ENCODE measurements at regions not wholly inside any gene's neighbourhood (a gene's known extent, or its start where the extent isn't known, plus 50 kb on each side); places are given as distances from the start of the nearest gene placed in this dataset.
"Not testable (repeated sequence)": the region's sequence is repeated elsewhere in the genome, so short reads cannot be mapped to it uniquely, and the experiment has no call there.

DNA sequence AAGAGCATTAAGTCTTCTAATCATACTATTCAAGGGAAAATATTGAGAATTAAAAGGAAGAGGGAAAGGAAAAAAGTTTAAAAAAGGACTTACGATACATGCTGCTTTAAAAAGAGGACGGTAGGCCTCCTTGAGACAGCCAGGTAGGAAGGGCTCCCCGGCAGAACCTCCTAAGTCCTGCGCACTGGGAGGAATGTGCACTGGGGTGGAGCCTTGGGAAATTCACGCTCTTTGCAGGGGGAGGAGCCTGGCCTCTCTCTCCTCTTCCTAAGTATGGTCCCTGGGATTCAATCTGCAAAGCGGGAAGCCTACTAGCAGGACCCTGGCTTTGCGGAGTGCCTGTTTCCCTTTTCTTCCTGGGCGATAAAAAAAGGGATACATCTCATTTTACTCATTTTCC, 553.0 kb downstream of the RPS29 start:
- H3K4me3 ChIP-seq (ENCODE audit: control insufficient read depth, low read depth, low read length) = no peak overlapping the region
- no peak for DNase-seq (ENCODE audit: low read depth)
- TF ChIP-seq, protein P1, sequence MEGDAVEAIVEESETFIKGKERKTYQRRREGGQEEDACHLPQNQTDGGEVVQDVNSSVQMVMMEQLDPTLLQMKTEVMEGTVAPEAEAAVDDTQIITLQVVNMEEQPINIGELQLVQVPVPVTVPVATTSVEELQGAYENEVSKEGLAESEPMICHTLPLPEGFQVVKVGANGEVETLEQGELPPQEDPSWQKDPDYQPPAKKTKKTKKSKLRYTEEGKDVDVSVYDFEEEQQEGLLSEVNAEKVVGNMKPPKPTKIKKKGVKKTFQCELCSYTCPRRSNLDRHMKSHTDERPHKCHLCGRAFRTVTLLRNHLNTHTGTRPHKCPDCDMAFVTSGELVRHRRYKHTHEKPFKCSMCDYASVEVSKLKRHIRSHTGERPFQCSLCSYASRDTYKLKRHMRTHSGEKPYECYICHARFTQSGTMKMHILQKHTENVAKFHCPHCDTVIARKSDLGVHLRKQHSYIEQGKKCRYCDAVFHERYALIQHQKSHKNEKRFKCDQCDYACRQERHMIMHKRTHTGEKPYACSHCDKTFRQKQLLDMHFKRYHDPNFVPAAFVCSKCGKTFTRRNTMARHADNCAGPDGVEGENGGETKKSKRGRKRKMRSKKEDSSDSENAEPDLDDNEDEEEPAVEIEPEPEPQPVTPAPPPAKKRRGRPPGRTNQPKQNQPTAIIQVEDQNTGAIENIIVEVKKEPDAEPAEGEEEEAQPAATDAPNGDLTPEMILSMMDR (conservative IDR thresholded peaks at IDR 0.05; ENCODE audit: control insufficient read depth, insufficient read depth, low read depth, low read length) = no peak

DNA sequence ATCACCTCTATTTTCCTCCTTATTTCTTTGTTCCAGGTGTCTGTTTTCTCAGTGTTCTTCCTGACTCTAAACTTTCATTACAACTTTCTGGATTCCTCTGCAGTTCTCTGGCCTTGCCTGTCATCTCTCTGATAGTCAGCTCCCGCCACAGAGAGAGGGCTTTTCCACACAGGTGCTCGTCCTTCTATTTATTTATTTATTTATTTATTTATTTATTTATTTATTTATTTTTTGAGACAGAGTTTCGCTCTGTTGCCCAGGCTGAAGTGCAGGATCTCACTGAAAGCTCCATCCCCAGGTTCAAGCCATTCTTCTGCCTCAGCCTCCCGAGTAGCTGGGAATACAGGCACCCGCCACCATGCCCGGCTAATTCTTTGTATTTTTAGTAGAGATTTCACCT, 554.5 kb downstream of the RPS29 start:
- H3K4me3 ChIP-seq (ENCODE audit: control insufficient read depth, low read depth, low read length); DNase-seq (ENCODE audit: low read depth): not testable (repeated sequence)

DNA sequence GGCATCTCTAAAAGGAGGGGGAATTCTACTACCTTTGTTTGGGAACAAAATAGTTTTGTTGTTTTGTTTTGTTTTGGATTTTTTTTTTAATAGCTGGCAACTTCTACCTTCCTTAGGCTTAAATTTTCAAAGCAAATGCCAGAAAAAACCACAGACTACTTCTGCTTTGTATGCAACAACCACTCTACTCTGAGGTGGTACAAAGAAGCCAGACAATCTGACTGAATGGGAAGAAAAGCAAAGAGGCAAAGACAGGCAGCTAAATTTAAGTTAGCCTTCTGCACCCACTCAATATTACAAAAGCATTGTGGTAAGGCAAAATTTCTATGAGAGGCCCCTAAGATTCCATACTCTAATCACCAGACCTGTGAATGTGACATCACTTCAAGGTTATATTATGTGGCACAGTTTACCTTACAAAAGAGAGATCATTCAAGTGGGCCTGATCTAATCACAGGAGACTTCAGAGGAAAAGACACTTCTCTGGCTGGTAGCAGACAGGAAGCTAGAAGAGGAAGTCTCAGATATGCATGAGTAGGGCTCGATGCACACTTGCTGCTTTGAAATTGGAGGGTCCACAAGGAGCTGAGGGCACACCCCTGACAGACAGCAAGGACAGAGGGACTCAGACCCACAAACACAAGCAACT, 566.6 kb downstream of the RPS29 start:
- DNase-seq (ENCODE audit: low read depth) = no peak
- TF ChIP-seq, protein P1 (conservative IDR thresholded peaks at IDR 0.05; ENCODE audit: control insufficient read depth, insufficient read depth, low read depth, low read length) = no peak
- H3K4me3 ChIP-seq (ENCODE audit: control insufficient read depth, low read depth, low read length) = no peak overlapping the region

DNA sequence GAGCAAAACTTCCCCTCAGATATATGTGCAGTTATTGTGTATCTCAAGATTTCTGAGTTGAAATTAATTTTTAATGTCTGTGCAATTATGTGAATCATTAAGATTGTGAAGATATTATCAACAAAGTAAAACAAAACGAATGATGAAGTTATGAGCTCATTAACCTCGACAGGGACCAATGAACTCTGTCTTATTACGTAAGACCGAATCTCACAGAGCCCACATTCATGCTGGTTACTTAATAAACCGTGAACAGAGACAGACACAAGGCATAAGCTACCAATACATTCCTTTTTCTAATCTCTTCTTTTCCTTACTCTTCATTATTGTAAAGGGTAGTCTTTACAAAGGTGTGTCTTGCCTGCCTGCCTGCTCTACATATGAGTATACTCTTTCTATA, 568.7 kb downstream of the RPS29 start:
- TF ChIP-seq, protein P1 (conservative IDR thresholded peaks at IDR 0.05; ENCODE audit: control insufficient read depth, insufficient read depth, low read depth, low read length) = no peak
- DNase-seq (ENCODE audit: low read depth) = no peak
- no peak overlapping the region for H3K4me3 ChIP-seq (ENCODE audit: control insufficient read depth, low read depth, low read length)

DNA sequence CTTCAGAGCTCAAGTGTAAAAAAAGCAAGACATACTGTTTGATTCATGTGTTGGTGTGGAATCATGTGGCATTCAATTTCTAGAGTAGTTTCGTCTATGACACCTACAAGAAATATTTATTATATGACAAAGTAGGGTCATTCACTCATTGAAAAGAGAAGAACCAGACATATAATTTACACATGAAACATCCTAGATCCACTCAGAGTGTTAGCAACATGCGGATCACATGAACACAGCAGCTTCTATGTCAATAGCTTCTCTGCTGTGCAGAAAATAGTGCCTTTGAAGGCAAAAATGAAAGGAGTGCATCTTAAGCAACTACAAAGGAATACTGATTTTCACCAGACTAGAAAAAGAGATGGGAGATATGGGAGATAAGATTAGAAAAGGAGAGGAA, 569.8 kb downstream of the RPS29 start:
- no peak for DNase-seq (ENCODE audit: low read depth)
- TF ChIP-seq, protein P1 (conservative IDR thresholded peaks at IDR 0.05; ENCODE audit: control insufficient read depth, insufficient read depth, low read depth, low read length) = no peak
- H3K4me3 ChIP-seq (ENCODE audit: control insufficient read depth, low read depth, low read length) = no peak overlapping the region

DNA sequence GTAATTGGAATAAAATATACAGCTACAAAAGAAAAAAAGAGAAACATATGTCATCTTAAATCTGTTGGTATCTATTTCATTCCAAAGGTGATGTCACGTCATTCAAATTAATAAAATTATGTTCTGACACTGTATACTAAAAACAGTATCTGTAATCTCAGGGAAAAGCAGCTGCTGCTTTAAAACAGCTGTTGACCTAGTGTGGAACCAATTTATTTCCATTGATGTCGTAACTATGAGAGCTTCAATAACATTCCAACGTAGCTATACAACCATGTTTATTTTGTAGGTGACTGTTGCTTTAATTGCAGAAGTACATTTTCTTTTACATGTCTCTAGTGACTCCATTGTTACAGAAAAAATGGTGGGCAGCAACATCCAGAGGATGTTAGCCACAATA, 571.7 kb downstream of the RPS29 start:
- H3K4me3 ChIP-seq (ENCODE audit: control insufficient read depth, low read depth, low read length) = no peak overlapping the region
- TF ChIP-seq, protein P1 (conservative IDR thresholded peaks at IDR 0.05; ENCODE audit: control insufficient read depth, insufficient read depth, low read depth, low read length) = no peak
- DNase-seq (ENCODE audit: low read depth) = no peak

DNA sequence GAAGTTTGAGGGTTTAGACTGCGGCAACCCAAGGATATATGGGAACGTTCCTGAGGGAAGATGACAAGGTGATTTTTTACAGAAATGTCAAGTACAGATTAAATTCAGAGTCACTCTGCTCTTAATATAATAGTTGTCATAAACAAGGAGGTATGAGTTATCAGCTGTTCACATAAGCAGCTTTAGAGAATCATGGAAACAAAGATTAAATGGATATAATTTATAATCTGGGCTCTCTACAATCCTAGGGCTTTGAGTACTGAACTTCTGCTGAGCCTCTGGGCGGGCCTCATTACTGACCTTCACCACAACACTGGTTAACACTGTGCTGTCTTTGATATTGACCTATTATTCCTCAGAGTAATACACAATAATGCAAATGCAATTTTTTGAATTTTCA, 577.8 kb downstream of the RPS29 start:
- no peak for DNase-seq (ENCODE audit: low read depth)
- TF ChIP-seq, protein P1 (conservative IDR thresholded peaks at IDR 0.05; ENCODE audit: control insufficient read depth, insufficient read depth, low read depth, low read length) = no peak
- H3K4me3 ChIP-seq (ENCODE audit: control insufficient read depth, low read depth, low read length) = no peak overlapping the region
